Peyer's patch (tissue), 4 donors: ENCODE measurements at regions not wholly inside any gene's neighbourhood (a gene's known extent, or its start where the extent isn't known, plus 50 kb on each side); places are given as distances from the start of the nearest gene placed in this dataset.

ENCODE experiments used
- CTCF ChIP-seq, 6 experiments: fragments of 450-650 bp in 4 of 6; fragments of 200-600 bp in 2 of 6; sonication (generic) in 1 of 6; IDR thresholded peaks; one replicate each; pipeline ENCODE4 v1.5.1; 2017 to 2019; ENCODE audit warnings: antibody characterized with exemption in 6 of 6, mild to moderate bottlenecking in 3 of 6, moderate library complexity in 1 of 6
- POLR2A ChIP-seq, 2 donors: fragments of 450-650 bp; IDR thresholded peaks; one replicate each; pipeline ENCODE4 v1.5.1; 2017; ENCODE audit warnings: antibody characterized with exemption in 2 of 2, mild to moderate bottlenecking in 2 of 2, moderate library complexity in 2 of 2

- TF ChIP-seq CTCF (IDR thresholded peaks at IDR 0.05) (no peak), POLR2A (IDR thresholded peaks at IDR 0.05) (no peak)
Observed at GRCh38 chr16:61246592-61246991, 789.6 kb downstream of the CDH8 start.
